Spleen (tissue), 7 donors: ENCODE measurements at regions not wholly inside any gene's neighbourhood (a gene's known extent, or its start where the extent isn't known, plus 50 kb on each side); places are given as distances from the start of the nearest gene placed in this dataset.

Experiments
- CTCF ChIP-seq, 11 experiments: fragments of 200-600 bp in 7 of 11; fragments of 450-650 bp in 4 of 11; sonication (generic) in 4 of 11; IDR thresholded peaks in 8 of 11; conservative IDR thresholded peaks in 3 of 11; 1 replicate in 7 of 11; 2 replicates in 4 of 11; pipeline versions ENCODE4 v1.4.0 to v1.8.0; 2016 to 2021; ENCODE audit warnings: antibody characterized with exemption in 11 of 11, inconsistent platforms in 4 of 11, mild to moderate bottlenecking in 1 of 11
- POLR2A ChIP-seq, 3 donors: fragments of 450-650 bp; IDR thresholded peaks; one replicate each; pipeline ENCODE4 v1.5.1; 2017; ENCODE audit warnings: antibody characterized with exemption in 3 of 3, mild to moderate bottlenecking in 1 of 3
- POLR2AphosphoS5 ChIP-seq, 3 donors: sonication (generic); formaldehyde crosslinking; IDR thresholded peaks; one replicate each; pipeline ENCODE4 v1.5.1; 2017; ENCODE audit warnings: antibody characterized with exemption in 3 of 3
- donor health status: DM: no; HTN: no; CAD: no; lungs with moderate emphysema.
- donor health status: DM: no; HTN: no; CAD: no.
- donor health status: DM: no; HTN: no; CAD: no.

DNA sequence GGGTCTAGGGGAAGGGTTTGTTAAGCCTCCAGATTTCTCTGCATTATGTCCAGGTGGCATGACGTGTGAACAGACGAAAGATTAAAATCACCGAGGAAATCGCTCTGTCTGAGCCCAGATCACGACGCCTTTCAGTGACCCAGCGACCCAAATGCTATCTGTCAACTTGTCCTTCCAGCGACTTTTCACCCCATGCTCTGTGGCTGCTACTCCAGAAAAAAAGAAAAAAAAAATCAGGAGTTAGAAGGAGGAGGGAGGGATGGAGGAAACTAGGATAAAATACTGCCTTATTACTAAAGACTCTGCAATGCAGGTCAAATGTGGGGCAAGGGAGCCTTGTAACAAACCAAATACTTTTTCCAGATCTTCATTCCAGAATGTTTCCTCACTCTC, 352.0 kb downstream of the NUF2 start:
- TF ChIP-seq POLR2A (IDR thresholded peaks at IDR 0.05) (no peak), CTCF (IDR thresholded peaks at IDR 0.05 in 8 of 11, conservative IDR thresholded peaks at IDR 0.05 in 3 of 11) (no peak), POLR2AphosphoS5 (IDR thresholded peaks at IDR 0.05) (no peak)
